ENCODE measurements at regions not wholly inside any gene's neighbourhood (a gene's known extent, or its start where the extent isn't known, plus 50 kb on each side); places are given as distances from the start of the nearest gene placed in this dataset.

GRCh38 chr13:105266615-105267014 is 1268.8 kb downstream of the EFNB2 start:
- H2AFZ ChIP-seq (ENCODE audit: low read length): no peak overlapping the region
- H3K9me3 ChIP-seq (ENCODE audit: insufficient read depth in 2 of 2, low read depth in 1 of 2, low read length in 1 of 2): no peaks in the 10 kb centered on the region
- no peaks in the 10 kb centered on the region for H3K27me3 ChIP-seq (replicated peaks in 1 of 4; ENCODE audit: control insufficient read depth in 3 of 4, extremely low read depth in 1 of 4, insufficient read depth in 3 of 4, low read length in 3 of 4)
- no peak overlapping the region for H3K9ac ChIP-seq (replicated peaks in 1 of 4; ENCODE audit: extremely low read depth in 1 of 4, low read depth in 3 of 4, low read length in 3 of 4)
- no peaks in the 10 kb centered on the region for H3K4me1 ChIP-seq (replicated peaks in 1 of 4; ENCODE audit: control insufficient read depth in 3 of 4, insufficient read depth in 4 of 4, low read length in 3 of 4)
- H4K5ac ChIP-seq (ENCODE audit: insufficient read length, low read depth, low read length): no peak overlapping the region
- H2AK5ac ChIP-seq (ENCODE audit: low read depth, low read length): no peak overlapping the region
- no peak overlapping the region for H3K23ac ChIP-seq (ENCODE audit: insufficient read length)
- no peak overlapping the region for H3K4ac ChIP-seq (replicated peaks; ENCODE audit: insufficient read length, low read depth, low read length)
- no peaks in the 10 kb centered on the region for H4K20me1 ChIP-seq (replicated peaks in 1 of 2; ENCODE audit: control insufficient read depth in 1 of 2, insufficient read depth in 2 of 2, low read length in 2 of 2)
- no peak overlapping the region for H4K8ac ChIP-seq (ENCODE audit: extremely low read depth, insufficient read depth, low read length)
- no peak overlapping the region for H3K56ac ChIP-seq (replicated peaks; ENCODE audit: insufficient read length, low read depth, low read length)
- H2BK20ac ChIP-seq (ENCODE audit: low read length): no peak overlapping the region
- no peak for TF ChIP-seq CREB1 (IDR thresholded peaks at IDR 0.05)
- no peak for TF ChIP-seq GABPA (IDR thresholded peaks at IDR 0.05; ENCODE audit: borderline replicate concordance, insufficient read depth, low read length)
- TF ChIP-seq USF2 (IDR thresholded peaks at IDR 0.05; ENCODE audit: low read length): no peak
- TF ChIP-seq EGR1 (IDR thresholded peaks at IDR 0.05; ENCODE audit: borderline replicate concordance, low read depth, low read length): no peak
- TF ChIP-seq SP2 (IDR thresholded peaks at IDR 0.05; ENCODE audit: low read length): no peak
- H3K4me2 ChIP-seq (ENCODE audit: insufficient read depth in 1 of 2, low read depth in 2 of 2, low read length in 2 of 2): no peak overlapping the region
- no peak overlapping the region for H3K14ac ChIP-seq (ENCODE audit: insufficient read length)
- POLR2A ChIA-PET (ENCODE audit: partially characterized antibody): no interaction called here
- H2BK12ac ChIP-seq (ENCODE audit: low read depth, low read length): no peak overlapping the region
- no peak overlapping the region for H4K91ac ChIP-seq (replicated peaks; ENCODE audit: insufficient read length, low read length)
- FAIRE-seq (no peak), DNase-seq (ENCODE audit: low read depth in 1 of 2, low spot score in 2 of 2) (no peak)
- no peak overlapping the region for H3K18ac ChIP-seq (ENCODE audit: extremely low read depth, low read length)
- no peaks in the 10 kb centered on the region for H3K79me1 ChIP-seq (ENCODE audit: low read depth, low read length)
- CTCF ChIA-PET (ENCODE audit: partially characterized antibody): no interaction called here
- no peak overlapping the region for H2BK5ac ChIP-seq (ENCODE audit: low read depth, low read length)
- WGBS, 2 experiments (ENCODE audit: extremely low coverage in 1 of 2, insufficient coverage in 1 of 2, insufficient read length in 1 of 2, insufficient replicate concordance in 2 of 2, low coverage in 1 of 2, low lambda C conversion rate in 2 of 2, missing lambda C conversion rate in 1 of 2): 100% methylated on average over 1 of the region's 2 CpGs; no CpG with 5 or more reads in 1 of the 2 experiments
- H3K36me3 ChIP-seq (ENCODE audit: control insufficient read depth in 2 of 4, insufficient read depth in 4 of 4, low read length in 3 of 4): no peaks in the 10 kb centered on the region
- no peaks in the 10 kb centered on the region for H3K79me2 ChIP-seq (ENCODE audit: control insufficient read depth in 1 of 2, insufficient read depth in 2 of 2, low read length in 2 of 2)
- no peak overlapping the region for H2BK15ac ChIP-seq (ENCODE audit: low read length)
- H3K23me2 ChIP-seq (ENCODE audit: low read depth, low read length): no peaks in the 10 kb centered on the region
- H3K4me3 ChIP-seq (ENCODE audit: extremely low read depth in 1 of 4, insufficient read depth in 2 of 4, low read depth in 3 of 4, low read length in 4 of 4): no peak overlapping the region
- H2BK120ac ChIP-seq (replicated peaks; ENCODE audit: low read depth, low read length): no peak overlapping the region
- no peak overlapping the region for H3K27ac ChIP-seq (ENCODE audit: low read depth, low read length)
